ENCODE measurements at regions not wholly inside any gene's neighbourhood (a gene's known extent, or its start where the extent isn't known, plus 50 kb on each side); places are given as distances from the start of the nearest gene placed in this dataset.

DNA sequence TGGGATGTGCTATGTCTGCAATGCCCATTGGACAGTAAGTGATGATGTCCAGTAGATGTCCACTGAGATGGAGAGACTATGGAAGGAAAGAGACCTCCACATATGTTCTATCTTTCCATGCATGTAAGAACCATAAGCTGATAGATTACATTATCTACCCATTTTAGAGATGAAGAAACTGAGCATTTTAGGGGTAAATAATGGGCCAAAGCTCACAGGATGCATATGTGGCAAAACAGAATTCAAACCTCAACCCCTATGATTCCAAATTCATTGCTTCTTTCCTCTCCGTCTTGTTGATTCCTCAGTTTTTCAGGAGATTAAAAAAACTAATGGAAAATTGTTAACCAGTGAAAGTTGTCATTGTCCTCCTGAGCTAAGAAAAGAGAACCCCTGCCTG lies 200.7 kb upstream of the PWP1 start:
- TF ChIP-seq, protein P1, sequence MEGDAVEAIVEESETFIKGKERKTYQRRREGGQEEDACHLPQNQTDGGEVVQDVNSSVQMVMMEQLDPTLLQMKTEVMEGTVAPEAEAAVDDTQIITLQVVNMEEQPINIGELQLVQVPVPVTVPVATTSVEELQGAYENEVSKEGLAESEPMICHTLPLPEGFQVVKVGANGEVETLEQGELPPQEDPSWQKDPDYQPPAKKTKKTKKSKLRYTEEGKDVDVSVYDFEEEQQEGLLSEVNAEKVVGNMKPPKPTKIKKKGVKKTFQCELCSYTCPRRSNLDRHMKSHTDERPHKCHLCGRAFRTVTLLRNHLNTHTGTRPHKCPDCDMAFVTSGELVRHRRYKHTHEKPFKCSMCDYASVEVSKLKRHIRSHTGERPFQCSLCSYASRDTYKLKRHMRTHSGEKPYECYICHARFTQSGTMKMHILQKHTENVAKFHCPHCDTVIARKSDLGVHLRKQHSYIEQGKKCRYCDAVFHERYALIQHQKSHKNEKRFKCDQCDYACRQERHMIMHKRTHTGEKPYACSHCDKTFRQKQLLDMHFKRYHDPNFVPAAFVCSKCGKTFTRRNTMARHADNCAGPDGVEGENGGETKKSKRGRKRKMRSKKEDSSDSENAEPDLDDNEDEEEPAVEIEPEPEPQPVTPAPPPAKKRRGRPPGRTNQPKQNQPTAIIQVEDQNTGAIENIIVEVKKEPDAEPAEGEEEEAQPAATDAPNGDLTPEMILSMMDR (conservative IDR thresholded peaks at IDR 0.05; ENCODE audit: low read depth, low read length): no peak
- TF ChIP-seq EZH2phosphoT487 (IDR thresholded peaks at IDR 0.05; ENCODE audit: borderline replicate concordance, low read length): no peak

Measured in PC-3 (cell line).